ENCODE measurements at regions not wholly inside any gene's neighbourhood (a gene's known extent, or its start where the extent isn't known, plus 50 kb on each side); places are given as distances from the start of the nearest gene placed in this dataset.

- no peak for DNase-seq (ENCODE audit: low read depth)
- H3K4me3 ChIP-seq (ENCODE audit: low read depth, low read length): no peak overlapping the region
- TF ChIP-seq, protein P1, sequence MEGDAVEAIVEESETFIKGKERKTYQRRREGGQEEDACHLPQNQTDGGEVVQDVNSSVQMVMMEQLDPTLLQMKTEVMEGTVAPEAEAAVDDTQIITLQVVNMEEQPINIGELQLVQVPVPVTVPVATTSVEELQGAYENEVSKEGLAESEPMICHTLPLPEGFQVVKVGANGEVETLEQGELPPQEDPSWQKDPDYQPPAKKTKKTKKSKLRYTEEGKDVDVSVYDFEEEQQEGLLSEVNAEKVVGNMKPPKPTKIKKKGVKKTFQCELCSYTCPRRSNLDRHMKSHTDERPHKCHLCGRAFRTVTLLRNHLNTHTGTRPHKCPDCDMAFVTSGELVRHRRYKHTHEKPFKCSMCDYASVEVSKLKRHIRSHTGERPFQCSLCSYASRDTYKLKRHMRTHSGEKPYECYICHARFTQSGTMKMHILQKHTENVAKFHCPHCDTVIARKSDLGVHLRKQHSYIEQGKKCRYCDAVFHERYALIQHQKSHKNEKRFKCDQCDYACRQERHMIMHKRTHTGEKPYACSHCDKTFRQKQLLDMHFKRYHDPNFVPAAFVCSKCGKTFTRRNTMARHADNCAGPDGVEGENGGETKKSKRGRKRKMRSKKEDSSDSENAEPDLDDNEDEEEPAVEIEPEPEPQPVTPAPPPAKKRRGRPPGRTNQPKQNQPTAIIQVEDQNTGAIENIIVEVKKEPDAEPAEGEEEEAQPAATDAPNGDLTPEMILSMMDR (IDR thresholded peaks at IDR 0.05; ENCODE audit: low read depth, low read length): no peak
- TF ChIP-seq POLR2A (IDR thresholded peaks at IDR 0.05; ENCODE audit: extremely low read depth, insufficient read length) (no peak), MYC (IDR thresholded peaks at IDR 0.05; ENCODE audit: low read depth, low read length) (no peak)
- TF ChIP-seq, protein P2, sequence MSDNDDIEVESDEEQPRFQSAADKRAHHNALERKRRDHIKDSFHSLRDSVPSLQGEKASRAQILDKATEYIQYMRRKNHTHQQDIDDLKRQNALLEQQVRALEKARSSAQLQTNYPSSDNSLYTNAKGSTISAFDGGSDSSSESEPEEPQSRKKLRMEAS (IDR thresholded peaks at IDR 0.05; ENCODE audit: low read depth, low read length): no peak
Observed at GRCh38 chr6:27136077-27136644, 111.3 kb upstream of the PRSS16 start.

DNA sequence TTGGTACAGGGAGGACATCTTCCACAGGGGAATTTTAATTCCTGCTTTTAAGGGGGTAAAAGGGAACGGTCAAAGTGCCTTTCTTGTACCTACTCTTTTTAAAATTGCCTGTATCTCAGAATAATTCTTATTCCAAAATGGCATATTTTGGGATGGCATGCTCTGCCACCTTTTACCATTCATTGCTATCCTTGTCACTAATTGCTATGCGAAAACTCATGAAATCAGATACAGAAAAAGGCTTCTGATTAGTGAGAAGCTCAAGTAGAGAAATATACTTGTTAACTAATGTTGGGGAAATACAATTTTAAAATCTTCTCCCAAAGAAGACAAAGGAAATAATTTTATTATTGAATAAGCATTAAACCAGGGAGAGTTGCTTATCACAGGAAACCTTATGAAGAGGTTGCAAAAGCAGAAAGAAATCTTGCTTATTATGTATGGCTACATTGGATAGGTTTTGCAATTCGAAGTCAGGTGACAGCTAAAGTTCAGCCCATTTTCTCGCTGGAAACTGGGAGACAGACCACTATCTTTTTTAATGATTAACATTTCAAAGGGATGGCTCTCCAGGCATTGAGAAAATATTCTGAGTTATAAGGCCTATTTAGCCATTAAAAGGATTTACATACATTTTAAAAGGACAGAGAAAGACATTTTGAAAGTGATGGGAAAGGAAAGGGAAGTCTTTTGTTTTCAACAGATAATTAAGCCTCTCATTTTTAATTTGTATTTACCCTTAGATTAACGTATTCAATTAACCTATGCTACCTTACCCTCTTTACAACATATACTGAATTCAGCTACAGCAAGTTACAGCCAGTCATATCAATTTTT, 110.3 kb upstream of the PRSS16 start:
- no peak overlapping the region for H3K4me3 ChIP-seq (ENCODE audit: low read depth, low read length)
- TF ChIP-seq POLR2A (IDR thresholded peaks at IDR 0.05; ENCODE audit: extremely low read depth, insufficient read length) (no peak), MYC (IDR thresholded peaks at IDR 0.05; ENCODE audit: low read depth, low read length) (no peak)
- TF ChIP-seq, protein P1 (IDR thresholded peaks at IDR 0.05; ENCODE audit: low read depth, low read length): no peak
- TF ChIP-seq, protein P2 (IDR thresholded peaks at IDR 0.05; ENCODE audit: low read depth, low read length): no peak
- DNase-seq (ENCODE audit: low read depth): peak; percentile 63

GRCh38 chr6:27138406-27138805, 109.1 kb upstream of the PRSS16 start:
- DNase-seq (ENCODE audit: low read depth): no peak
- peak overlapping the region; percentile 79 for H3K4me3 ChIP-seq (ENCODE audit: low read depth, low read length)
- TF ChIP-seq, protein P1 (IDR thresholded peaks at IDR 0.05; ENCODE audit: low read depth, low read length): no peak
- TF ChIP-seq MYC (IDR thresholded peaks at IDR 0.05; ENCODE audit: low read depth, low read length): no peak
- TF ChIP-seq, protein P2 (IDR thresholded peaks at IDR 0.05; ENCODE audit: low read depth, low read length): no peak
- no peak for TF ChIP-seq POLR2A (IDR thresholded peaks at IDR 0.05; ENCODE audit: extremely low read depth, insufficient read length)

GRCh38 chr6:27138837-27139755, 108.4 kb upstream of the PRSS16 start:
- peak overlapping the region; percentile 79 for H3K4me3 ChIP-seq (ENCODE audit: low read depth, low read length)
- TF ChIP-seq, protein P2 (IDR thresholded peaks at IDR 0.05; ENCODE audit: low read depth, low read length): peak; percentile 34; the same call in 1 of the 2 replicates
- peak; percentile 11 for TF ChIP-seq MYC (IDR thresholded peaks at IDR 0.05; ENCODE audit: low read depth, low read length)
- TF ChIP-seq, protein P1 (IDR thresholded peaks at IDR 0.05; ENCODE audit: low read depth, low read length): no peak
- peak; percentile 97 for TF ChIP-seq POLR2A (IDR thresholded peaks at IDR 0.05; ENCODE audit: extremely low read depth, insufficient read length)
- DNase-seq (ENCODE audit: low read depth): peak; percentile 98

DNA sequence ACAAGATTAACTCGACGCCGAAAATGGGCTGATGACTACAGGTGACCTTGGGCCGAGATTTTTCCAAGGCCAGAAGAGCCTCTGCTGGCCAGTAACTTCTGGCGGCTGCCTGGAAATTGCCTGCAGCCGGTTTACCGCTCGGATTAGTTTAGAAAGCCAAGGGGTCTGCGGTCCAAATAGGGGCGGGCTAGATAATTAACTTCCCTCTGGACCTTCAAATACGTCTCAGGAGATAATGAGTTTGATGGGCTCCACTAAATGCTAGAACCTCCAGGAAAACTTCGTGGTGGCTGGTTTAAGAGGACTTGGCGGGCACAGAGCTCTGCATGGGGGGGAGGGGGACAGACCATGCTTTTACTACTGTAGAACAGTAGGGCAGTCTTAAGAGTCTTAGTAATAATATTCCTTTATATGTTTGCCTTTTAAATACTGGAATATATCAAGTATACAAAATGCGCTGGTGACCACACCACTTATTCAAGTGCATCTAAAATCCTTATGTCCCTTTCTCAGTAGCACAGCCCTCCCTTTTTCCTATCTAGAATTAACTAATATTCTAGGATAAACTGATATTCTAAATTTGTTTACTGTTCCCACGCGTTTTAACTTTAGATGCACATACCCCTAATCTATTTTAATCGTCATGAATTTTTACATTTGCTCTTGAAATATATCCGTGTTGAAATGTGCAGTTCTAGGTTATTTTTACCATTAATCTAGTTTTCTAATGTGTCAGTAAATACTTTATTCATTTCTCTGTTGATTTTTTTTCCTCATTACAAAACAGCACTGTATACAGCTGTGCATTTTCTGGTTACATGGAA, 107.5 kb upstream of the PRSS16 start:
- peak; percentile 87 for DNase-seq (ENCODE audit: low read depth)
- TF ChIP-seq POLR2A (IDR thresholded peaks at IDR 0.05; ENCODE audit: extremely low read depth, insufficient read length): no peak
- TF ChIP-seq, protein P1 (IDR thresholded peaks at IDR 0.05; ENCODE audit: low read depth, low read length): no peak
- TF ChIP-seq, protein P2 (IDR thresholded peaks at IDR 0.05; ENCODE audit: low read depth, low read length): peak; percentile 36; the same call in 1 of the 2 replicates
- peak overlapping the region; percentile 79 for H3K4me3 ChIP-seq (ENCODE audit: low read depth, low read length)

Data from NB4 (cell line).